ENCODE measurements at regions not wholly inside any gene's neighbourhood (a gene's known extent, or its start where the extent isn't known, plus 50 kb on each side); places are given as distances from the start of the nearest gene placed in this dataset.

GRCh38 chr6:128642132-128642531 is 121.7 kb upstream of the PTPRK start:
- dilution Hi-C loops (cut with HindIII; ENCODE audit: low sequenced_read_pairs, unreplicated experiment) (no loop called here), intact Hi-C loops (cut with micrococcal nuclease) (no loop called here), in situ Hi-C loops (cut with MboI; ENCODE audit: low sequenced_read_pairs) (no loop called here)
- Histone ChIP-seq H2AFZ (replicated peaks; ENCODE audit: low read length, poor library complexity) (no peak overlapping the region), H3K18ac (ENCODE audit: low read depth, low read length) (no peak overlapping the region), H2BK120ac (ENCODE audit: low read depth, low read length) (no peak overlapping the region), H3K4me3 (ENCODE audit: insufficient read depth, low read depth, low read length) (no peak overlapping the region), H2AK9ac (replicated peaks; ENCODE audit: low read depth, low read length, poor library complexity) (no peak overlapping the region), H2BK15ac (ENCODE audit: low read depth, low read length) (no peak overlapping the region), H3K14ac (replicated peaks; ENCODE audit: low read depth, low read length) (no peak overlapping the region), H3K56ac (ENCODE audit: extremely low read depth, insufficient read depth, low read length) (no peak overlapping the region), H2BK20ac (ENCODE audit: low read depth, low read length) (no peak overlapping the region), H3K4me2 (ENCODE audit: low read depth, low read length) (no peak overlapping the region), H4K20me1 (ENCODE audit: insufficient read depth, low read length) (no peaks in the 10 kb centered on the region), H3K79me1 (ENCODE audit: low read depth in 1 of 2, low read length in 2 of 2) (no peaks in the 10 kb centered on the region), H3K27ac (ENCODE audit: insufficient read depth, low read length) (no peak overlapping the region), H4K91ac (ENCODE audit: insufficient read depth, low read depth, low read length) (no peak overlapping the region), H2BK5ac (ENCODE audit: low read depth, low read length, poor library complexity, severe bottlenecking) (no peak overlapping the region), H3K9ac (ENCODE audit: low read depth, low read length) (no peak overlapping the region), H3K4ac (ENCODE audit: low read depth, low read length) (no peak overlapping the region), H4K5ac (ENCODE audit: low read depth, low read length) (no peak overlapping the region), H3K4me1 (ENCODE audit: control insufficient read depth, insufficient read depth, low read length) (no peaks in the 10 kb centered on the region), H3K36me3 (ENCODE audit: control insufficient read depth, insufficient read depth, low read length) (no peaks in the 10 kb centered on the region), H4K8ac (ENCODE audit: low read depth in 2 of 2, low read length in 2 of 2) (no peak overlapping the region), H2AK5ac (ENCODE audit: low read depth, low read length) (no peak overlapping the region), H3K9me1 (ENCODE audit: insufficient read depth, low read length) (no peaks in the 10 kb centered on the region), H3K27me3 (ENCODE audit: control insufficient read depth, insufficient read depth, low read length) (no peaks in the 10 kb centered on the region), H3K23ac (ENCODE audit: low read depth, low read length) (no peak overlapping the region), H3K9me3 (ENCODE audit: control insufficient read depth, insufficient read depth, low read length) (no peaks in the 10 kb centered on the region)
- CTCF ChIA-PET, result no interaction called here
- TF ChIP-seq CTCF (conservative IDR thresholded peaks at IDR 0.05; ENCODE audit: low read depth, low read length), result no peak
- TF ChIP-seq MXI1 (IDR thresholded peaks at IDR 0.05; ENCODE audit: borderline replicate concordance, low read depth, low read length), result no peak
- no peak for TF ChIP-seq MAZ (IDR thresholded peaks at IDR 0.05; ENCODE audit: borderline replicate concordance, low read depth, low read length)
- no peak for TF ChIP-seq NFE2L2 (IDR thresholded peaks at IDR 0.05; ENCODE audit: low read depth, low read length)
- no peak for TF ChIP-seq ELK1 (IDR thresholded peaks at IDR 0.05; ENCODE audit: borderline replicate concordance, low read depth, low read length)
- TF ChIP-seq RAD21 (IDR thresholded peaks at IDR 0.05; ENCODE audit: low read length), result no peak
- no peak for TF ChIP-seq RFX5 (IDR thresholded peaks at IDR 0.05; ENCODE audit: low read depth, low read length)
- TF ChIP-seq CHD1 (IDR thresholded peaks at IDR 0.05; ENCODE audit: low read depth, low read length), result no peak
- TF ChIP-seq MAFK (IDR thresholded peaks at IDR 0.05; ENCODE audit: low read depth, low read length), result no peak
- DNase-seq, result no peak
- WGBS, 2 experiments (ENCODE audit: extremely low coverage in 2 of 2, insufficient read length in 1 of 2), result no CpG with 5 or more reads among the region's 1 CpG
- BruUV-seq (replicated peaks), result no TSS peak
- POLR2A ChIA-PET (ENCODE audit: unreplicated experiment), result no interaction called here
- ATAC-seq (ENCODE audit: low read depth), result no peak
